IMR-90 (cell line): ENCODE measurements at regions not wholly inside any gene's neighbourhood (a gene's known extent, or its start where the extent isn't known, plus 50 kb on each side); places are given as distances from the start of the nearest gene placed in this dataset.

Experiments
- ATAC-seq: fragments of 200-7000 bp; cut with Tn5 transposase; 2 replicates; pipeline ENCODE4 v1.9.1; 2020; ENCODE audit warnings: low read depth, mild to moderate bottlenecking, moderate library complexity
- BruUV-seq: library from RNA; stranded (reverse); fragments of 400-500 nt; replicated peaks from 2 replicates; lab custom pipeline; 2021; lab: Mats Ljungman, UMichigan
- CTCF ChIA-PET: fragments of 300-600 bp; formaldehyde crosslinking; extraction: SDS; loops from one replicate; lab custom pipeline; 2021; ENCODE audit warnings: antibody characterized with exemption; lab: Yijun Ruan, JAX
- POLR2A ChIA-PET: fragments of 300-600 bp; sonication (Branson Sonifier 250); formaldehyde crosslinking; loops from one replicate; lab custom pipeline; 2022; ENCODE audit warnings: antibody characterized with exemption; ENCODE audit not compliant: unreplicated experiment; lab: Charles Lee
- DNase-seq: peaks from one replicate; pipeline ENCODE4 v3.0.0; 2013
- H2AFZ ChIP-seq: replicated peaks from 2 replicates; pipeline ENCODE3; 2013; ENCODE audit warnings: low read length, mild to moderate bottlenecking; ENCODE audit not compliant: poor library complexity
- H2AK5ac ChIP-seq: 2 replicates; pipeline ENCODE4 v1.6.1; 2013; ENCODE audit warnings: low read depth, low read length, inconsistent platforms
- H2AK9ac ChIP-seq: replicated peaks from 2 replicates; pipeline ENCODE3; 2013; ENCODE audit warnings: mild to moderate bottlenecking, low read depth, low read length, moderate library complexity; ENCODE audit not compliant: poor library complexity
- H2BK120ac ChIP-seq: 2 replicates; pipeline ENCODE4 v1.6.1; 2013; ENCODE audit warnings: low read depth, low read length, inconsistent platforms
- H2BK15ac ChIP-seq: 3 replicates; pipeline ENCODE4 v1.6.1; 2013; ENCODE audit warnings: low read depth, low read length, inconsistent platforms
- H2BK20ac ChIP-seq: 2 replicates; pipeline ENCODE4 v1.6.1; 2013; ENCODE audit warnings: low read depth, mild to moderate bottlenecking, inconsistent platforms, low read length, moderate library complexity
- H2BK5ac ChIP-seq: 2 replicates; pipeline ENCODE4 v1.6.1; 2013; ENCODE audit warnings: mild to moderate bottlenecking, low read depth, low read length, inconsistent platforms; ENCODE audit not compliant: poor library complexity, severe bottlenecking
- H3K14ac ChIP-seq: replicated peaks from 2 replicates; pipeline ENCODE4 v1.6.1; 2013; ENCODE audit warnings: low read depth, low read length, inconsistent platforms
- H3K18ac ChIP-seq: 2 replicates; pipeline ENCODE4 v1.6.1; 2013; ENCODE audit warnings: low read depth, low read length, control low read depth
- H3K23ac ChIP-seq: 2 replicates; pipeline ENCODE4 v1.6.1; 2013; ENCODE audit warnings: low read depth, low read length, inconsistent platforms
- H3K27ac ChIP-seq: 2 replicates; pipeline ENCODE4 v1.5.1; 2013; ENCODE audit warnings: mild to moderate bottlenecking, control low read depth, low read length; ENCODE audit not compliant: insufficient read depth
- H3K27me3 ChIP-seq: 2 replicates; pipeline ENCODE4 v1.6.1; 2013; ENCODE audit warnings: low read length; ENCODE audit not compliant: control insufficient read depth, insufficient read depth
- H3K36me3 ChIP-seq: 2 replicates; pipeline ENCODE4 v1.6.1; 2013; ENCODE audit warnings: low read length, mixed read lengths; ENCODE audit not compliant: control insufficient read depth, insufficient read depth
- H3K4ac ChIP-seq: 2 replicates; pipeline ENCODE4 v1.6.1; 2013; ENCODE audit warnings: low read depth, low read length, inconsistent platforms
- H3K4me1 ChIP-seq: 2 replicates; pipeline ENCODE4 v1.6.1; 2013; ENCODE audit warnings: low read length, mixed read lengths; ENCODE audit not compliant: control insufficient read depth, insufficient read depth
- H3K4me2 ChIP-seq: 2 replicates; pipeline ENCODE4 v1.6.1; 2013; ENCODE audit warnings: low read depth, mild to moderate bottlenecking, control low read depth, low read length, moderate library complexity
- H3K4me3 ChIP-seq: 2 replicates; pipeline ENCODE4 v1.5.1; 2013; ENCODE audit warnings: low read depth, mild to moderate bottlenecking, control low read depth, low read length, moderate library complexity; ENCODE audit not compliant: insufficient read depth
- H3K56ac ChIP-seq: 2 replicates; pipeline ENCODE4 v1.6.1; 2013; ENCODE audit warnings: low read length, inconsistent platforms; ENCODE audit not compliant: insufficient read depth; ENCODE audit errors: extremely low read depth
- H3K79me1 ChIP-seq, 2 experiments: 2 replicates each; pipeline ENCODE4 v1.6.1; 2013; ENCODE audit warnings: low read length in 2 of 2, inconsistent platforms in 1 of 2, low read depth in 1 of 2
- H3K9ac ChIP-seq: 2 replicates; pipeline ENCODE4 v1.6.1; 2013; ENCODE audit warnings: low read depth, low read length, control low read depth
- H3K9me1 ChIP-seq: 2 replicates; pipeline ENCODE4 v1.6.1; 2013; ENCODE audit warnings: low read length, inconsistent platforms; ENCODE audit not compliant: insufficient read depth
- H3K9me3 ChIP-seq: 2 replicates; pipeline ENCODE4 v1.6.1; 2013; ENCODE audit warnings: low read length; ENCODE audit not compliant: control insufficient read depth, insufficient read depth
- H4K20me1 ChIP-seq: 2 replicates; pipeline ENCODE4 v1.6.1; 2013; ENCODE audit warnings: low read length, inconsistent platforms; ENCODE audit not compliant: insufficient read depth
- H4K5ac ChIP-seq: 2 replicates; pipeline ENCODE4 v1.6.1; 2013; ENCODE audit warnings: mild to moderate bottlenecking, low read depth, low read length, control low read depth
- H4K8ac ChIP-seq, 2 experiments: 2 replicates each; pipeline ENCODE4 v1.6.1; 2013; ENCODE audit warnings: low read depth in 2 of 2, low read length in 2 of 2, control low read depth in 1 of 2, inconsistent platforms in 1 of 2
- H4K91ac ChIP-seq: 2 replicates; pipeline ENCODE4 v1.6.1; 2013; ENCODE audit warnings: low read depth, low read length, inconsistent platforms; ENCODE audit not compliant: insufficient read depth
- BHLHE40 ChIP-seq: fragments of 150-350 bp; IDR thresholded peaks from 2 replicates; pipeline ENCODE4 v1.6.1; 2016; ENCODE audit warnings: mild to moderate bottlenecking, low read depth, low read length
- CEBPB ChIP-seq: IDR thresholded peaks from 2 replicates; pipeline ENCODE4 v1.6.1; 2012; ENCODE audit warnings: low read depth, low read length, improper control_type of control experiment
- CHD1 ChIP-seq: IDR thresholded peaks from 2 replicates; pipeline ENCODE4 v1.6.1; 2012; ENCODE audit warnings: low read depth, low read length, improper control_type of control experiment
- FOS ChIP-seq: fragments of 150-350 bp; IDR thresholded peaks from 2 replicates; pipeline ENCODE4 v1.6.1; 2016; ENCODE audit warnings: low read depth, low read length
- MAFK ChIP-seq: IDR thresholded peaks from 2 replicates; pipeline ENCODE4 v1.6.1; 2012; ENCODE audit warnings: low read depth, low read length, improper control_type of control experiment
- MAZ ChIP-seq: IDR thresholded peaks from 2 replicates; pipeline ENCODE4 v1.6.1; 2012; ENCODE audit warnings: low read depth, mild to moderate bottlenecking, low read length, improper control_type of control experiment, moderate library complexity, borderline replicate concordance
- MXI1 ChIP-seq: IDR thresholded peaks from 2 replicates; pipeline ENCODE4 v1.6.1; 2012; ENCODE audit warnings: low read depth, mild to moderate bottlenecking, low read length, moderate library complexity, borderline replicate concordance
- NFE2L2 ChIP-seq: fragments of 150-350 bp; IDR thresholded peaks from 2 replicates; pipeline ENCODE4 v1.6.1; 2016; ENCODE audit warnings: low read depth, mild to moderate bottlenecking, low read length
- POLR2A ChIP-seq: IDR thresholded peaks from 2 replicates; pipeline ENCODE4 v1.6.1; 2012; ENCODE audit warnings: mild to moderate bottlenecking, low read depth, low read length
- RAD21 ChIP-seq: IDR thresholded peaks from 2 replicates; pipeline ENCODE4 v1.6.1; 2012; ENCODE audit warnings: low read length, improper control_type of control experiment
- RCOR1 ChIP-seq: IDR thresholded peaks from 2 replicates; pipeline ENCODE4 v1.6.1; 2012; ENCODE audit warnings: mild to moderate bottlenecking, low read length, improper control_type of control experiment; ENCODE audit not compliant: insufficient replicate concordance
- RFX5 ChIP-seq: IDR thresholded peaks from 2 replicates; pipeline ENCODE4 v1.8.0; 2012; ENCODE audit warnings: low read depth, mild to moderate bottlenecking, low read length, moderate library complexity
- SMC3 ChIP-seq: fragments of 150-350 bp; IDR thresholded peaks from 2 replicates; pipeline ENCODE4 v1.6.1; 2016; ENCODE audit warnings: low read depth, mild to moderate bottlenecking, antibody characterized with exemption, low read length, moderate library complexity
- WGBS, 2 experiments: methylation state at CpG; one replicate each; pipeline versions ENCODE4 v1.1.5 to v1.1.7; 2013; ENCODE audit warnings: missing lambda C conversion rate in 2 of 2; ENCODE audit not compliant: insufficient read length in 1 of 2; ENCODE audit errors: extremely low coverage in 2 of 2; 5-methylcytosine and 5-hydroxymethylcytosine counted together
- dilution Hi-C: fragments of 300-500 bp; cut with HindIII; formaldehyde crosslinking; loops from one replicate; pipeline ENCODE4 v1.14.3; 2018; ENCODE audit warnings: low sequenced_read_pairs; ENCODE audit not compliant: unreplicated experiment
- in situ Hi-C: fragments of 300-500 bp; cut with MboI; formaldehyde crosslinking; loops from 3 replicates; pipeline ENCODE4 v1.14.3; 2019; ENCODE audit warnings: low sequenced_read_pairs, inconsistent platforms, mixed read lengths
- intact Hi-C: fragments of 100-400 bp; cut with micrococcal nuclease; formaldehyde crosslinking; loops from 2 replicates; pipeline ENCODE4 v1.10.0; 2022
- TF ChIP-seq, protein P1 (sequence below): conservative IDR thresholded peaks from 2 replicates; pipeline ENCODE4 v1.5.1; 2012; ENCODE audit warnings: mild to moderate bottlenecking, low read depth, low read length, improper control_type of control experiment
- TF ChIP-seq, protein P2 (sequence below): fragments of 150-350 bp; IDR thresholded peaks from 2 replicates; pipeline ENCODE4 v1.6.1; 2016; ENCODE audit warnings: low read depth, mild to moderate bottlenecking, low read length, moderate library complexity, borderline replicate concordance
- TF ChIP-seq, protein P3 (sequence below): fragments of 150-350 bp; IDR thresholded peaks from 2 replicates; pipeline ENCODE4 v1.6.1; 2017; ENCODE audit warnings: mild to moderate bottlenecking, antibody characterized with exemption, low read length, low read depth

DNA sequence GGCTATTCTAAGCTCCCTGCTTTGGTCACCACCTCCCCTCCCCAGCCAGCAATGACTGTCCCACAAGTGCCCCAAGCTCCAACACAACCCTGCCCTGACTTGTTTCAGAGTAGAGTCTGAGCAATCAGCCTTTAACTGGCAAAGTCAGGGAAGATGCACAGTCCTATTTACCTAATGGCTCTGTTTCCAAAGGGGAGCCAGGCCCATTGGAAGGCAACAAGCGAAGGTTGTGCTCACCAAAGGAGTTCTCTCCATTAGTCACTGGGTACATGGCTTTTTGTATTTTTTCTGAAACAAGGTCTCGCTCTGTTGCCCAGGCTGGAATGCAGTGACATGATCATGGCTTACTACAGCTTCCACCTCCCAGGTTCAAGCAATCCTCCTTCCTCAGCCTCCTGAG, 267.1 kb upstream of the CRY1 start:
- intact Hi-C loops: no loop called here
- H3K56ac ChIP-seq: no peak overlapping the region
- H2AK5ac ChIP-seq: no peak overlapping the region
- no peak overlapping the region for H2BK5ac ChIP-seq
- no peak overlapping the region for H3K4ac ChIP-seq
- no peak overlapping the region for H2BK15ac ChIP-seq
- WGBS, 2 experiments: 70% methylated on average over 2 of the region's 2 CpGs; no CpG with 5 or more reads in 1 of the 2 experiments
- no peak overlapping the region for H3K23ac ChIP-seq
- BruUV-seq: no TSS peak
- H3K79me1 ChIP-seq: no peaks in the 10 kb centered on the region
- dilution Hi-C loops: no loop called here
- H2AFZ ChIP-seq: no peak overlapping the region
- TF ChIP-seq, protein P1, sequence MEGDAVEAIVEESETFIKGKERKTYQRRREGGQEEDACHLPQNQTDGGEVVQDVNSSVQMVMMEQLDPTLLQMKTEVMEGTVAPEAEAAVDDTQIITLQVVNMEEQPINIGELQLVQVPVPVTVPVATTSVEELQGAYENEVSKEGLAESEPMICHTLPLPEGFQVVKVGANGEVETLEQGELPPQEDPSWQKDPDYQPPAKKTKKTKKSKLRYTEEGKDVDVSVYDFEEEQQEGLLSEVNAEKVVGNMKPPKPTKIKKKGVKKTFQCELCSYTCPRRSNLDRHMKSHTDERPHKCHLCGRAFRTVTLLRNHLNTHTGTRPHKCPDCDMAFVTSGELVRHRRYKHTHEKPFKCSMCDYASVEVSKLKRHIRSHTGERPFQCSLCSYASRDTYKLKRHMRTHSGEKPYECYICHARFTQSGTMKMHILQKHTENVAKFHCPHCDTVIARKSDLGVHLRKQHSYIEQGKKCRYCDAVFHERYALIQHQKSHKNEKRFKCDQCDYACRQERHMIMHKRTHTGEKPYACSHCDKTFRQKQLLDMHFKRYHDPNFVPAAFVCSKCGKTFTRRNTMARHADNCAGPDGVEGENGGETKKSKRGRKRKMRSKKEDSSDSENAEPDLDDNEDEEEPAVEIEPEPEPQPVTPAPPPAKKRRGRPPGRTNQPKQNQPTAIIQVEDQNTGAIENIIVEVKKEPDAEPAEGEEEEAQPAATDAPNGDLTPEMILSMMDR: no peak
- TF ChIP-seq POLR2A (no peak), CHD1 (no peak), BHLHE40 (no peak), MAZ (no peak), FOS (no peak), NFE2L2 (no peak), SMC3 (no peak), MXI1 (no peak), CEBPB (no peak), MAFK (no peak), RFX5 (no peak), RCOR1 (no peak), RAD21 (no peak)
- TF ChIP-seq, protein P2, sequence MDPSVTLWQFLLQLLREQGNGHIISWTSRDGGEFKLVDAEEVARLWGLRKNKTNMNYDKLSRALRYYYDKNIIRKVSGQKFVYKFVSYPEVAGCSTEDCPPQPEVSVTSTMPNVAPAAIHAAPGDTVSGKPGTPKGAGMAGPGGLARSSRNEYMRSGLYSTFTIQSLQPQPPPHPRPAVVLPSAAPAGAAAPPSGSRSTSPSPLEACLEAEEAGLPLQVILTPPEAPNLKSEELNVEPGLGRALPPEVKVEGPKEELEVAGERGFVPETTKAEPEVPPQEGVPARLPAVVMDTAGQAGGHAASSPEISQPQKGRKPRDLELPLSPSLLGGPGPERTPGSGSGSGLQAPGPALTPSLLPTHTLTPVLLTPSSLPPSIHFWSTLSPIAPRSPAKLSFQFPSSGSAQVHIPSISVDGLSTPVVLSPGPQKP: no peak
- TF ChIP-seq, protein P3, sequence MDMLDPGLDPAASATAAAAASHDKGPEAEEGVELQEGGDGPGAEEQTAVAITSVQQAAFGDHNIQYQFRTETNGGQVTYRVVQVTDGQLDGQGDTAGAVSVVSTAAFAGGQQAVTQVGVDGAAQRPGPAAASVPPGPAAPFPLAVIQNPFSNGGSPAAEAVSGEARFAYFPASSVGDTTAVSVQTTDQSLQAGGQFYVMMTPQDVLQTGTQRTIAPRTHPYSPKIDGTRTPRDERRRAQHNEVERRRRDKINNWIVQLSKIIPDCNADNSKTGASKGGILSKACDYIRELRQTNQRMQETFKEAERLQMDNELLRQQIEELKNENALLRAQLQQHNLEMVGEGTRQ: no peak
- peaks cover 2% of the 10 kb centered on the region; the same call in 1 of the 2 replicates for H3K4me1 ChIP-seq
- H3K36me3 ChIP-seq: no peaks in the 10 kb centered on the region
- no peak overlapping the region for H4K91ac ChIP-seq
- H3K9ac ChIP-seq: no peak overlapping the region
- no peaks in the 10 kb centered on the region for H4K20me1 ChIP-seq
- H2BK20ac ChIP-seq: no peak overlapping the region
- no peaks in the 10 kb centered on the region for H3K9me1 ChIP-seq
- ChIA-PET POLR2A (no interaction called here), CTCF (interaction anchor here (0.6 kb wide), 1 partner anchor 60 kb away, joined by 4 read pairs; no protein-coding TSS in a partner anchor)
- H4K5ac ChIP-seq: no peak overlapping the region
- DNase-seq (no peak), ATAC-seq (no peak)
- H2AK9ac ChIP-seq: no peak overlapping the region
- in situ Hi-C loops: no loop called here
- peaks cover 3% of the 10 kb centered on the region for H3K27me3 ChIP-seq
- no peak overlapping the region for H3K14ac ChIP-seq
- H3K27ac ChIP-seq: no peak overlapping the region
- H3K4me2 ChIP-seq: no peak overlapping the region
- H3K4me3 ChIP-seq: no peak overlapping the region
- no peaks in the 10 kb centered on the region for H3K9me3 ChIP-seq
- no peak overlapping the region for H2BK120ac ChIP-seq
- no peak overlapping the region for H3K18ac ChIP-seq
- no peak overlapping the region for H4K8ac ChIP-seq
